ENCODE measurements at regions not wholly inside any gene's neighbourhood (a gene's known extent, or its start where the extent isn't known, plus 50 kb on each side); places are given as distances from the start of the nearest gene placed in this dataset.

DNA sequence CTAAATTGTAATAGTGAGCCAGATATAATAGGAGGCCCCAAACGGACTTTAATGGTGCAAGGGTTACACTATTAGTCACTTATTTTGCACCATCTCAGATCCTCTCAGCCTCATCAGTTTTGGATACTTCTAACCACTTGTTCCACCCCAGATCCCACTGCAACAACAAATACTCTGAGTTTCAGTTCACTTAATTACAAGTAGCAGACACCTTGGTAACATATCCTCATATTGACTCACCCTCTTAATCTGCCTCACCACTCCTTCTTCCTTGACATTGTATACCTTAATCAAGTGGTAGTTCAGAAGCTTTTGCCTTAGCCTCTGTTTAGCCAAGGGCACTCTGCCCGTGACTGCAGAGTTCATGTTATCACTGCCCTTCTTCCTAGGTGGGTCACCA, 256.1 kb upstream of the UBASH3B start:
- H3K4me3 ChIP-seq (ENCODE audit: low read depth, low read length): no peak overlapping the region
- DNase-seq (ENCODE audit: low read depth): no peak
- TF ChIP-seq CTCF (IDR thresholded peaks at IDR 0.05; ENCODE audit: low read depth, low read length): no peak
- TF ChIP-seq, protein P1, sequence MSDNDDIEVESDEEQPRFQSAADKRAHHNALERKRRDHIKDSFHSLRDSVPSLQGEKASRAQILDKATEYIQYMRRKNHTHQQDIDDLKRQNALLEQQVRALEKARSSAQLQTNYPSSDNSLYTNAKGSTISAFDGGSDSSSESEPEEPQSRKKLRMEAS (IDR thresholded peaks at IDR 0.05; ENCODE audit: low read depth, low read length): no peak
- no peak for TF ChIP-seq MYC (IDR thresholded peaks at IDR 0.05; ENCODE audit: low read depth, low read length)
- no peak for TF ChIP-seq POLR2A (IDR thresholded peaks at IDR 0.05; ENCODE audit: extremely low read depth, insufficient read length)

DNA sequence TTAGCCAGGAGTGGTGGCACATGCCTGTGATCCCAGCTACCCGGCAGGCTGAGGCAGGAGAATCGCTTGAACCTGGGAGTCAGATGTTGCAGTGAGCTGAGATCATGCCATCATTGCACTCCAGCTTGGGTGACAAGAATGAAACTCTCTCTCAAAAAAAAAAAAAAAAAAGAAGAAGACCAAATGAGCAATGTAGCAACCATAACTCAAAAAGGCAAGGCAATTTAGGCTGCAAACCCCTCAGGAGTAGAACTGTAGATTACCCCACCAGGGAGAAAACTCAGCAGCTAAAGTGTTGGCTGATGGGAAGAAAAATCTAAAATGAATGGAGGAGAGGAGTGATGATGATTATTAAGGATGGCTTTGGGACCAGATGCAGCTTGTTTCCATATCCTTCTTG, 256.7 kb upstream of the UBASH3B start:
- DNase-seq (ENCODE audit: low read depth): no peak
- H3K4me3 ChIP-seq (ENCODE audit: low read depth, low read length): no peak overlapping the region
- TF ChIP-seq CTCF (IDR thresholded peaks at IDR 0.05; ENCODE audit: low read depth, low read length) (no peak), MYC (IDR thresholded peaks at IDR 0.05; ENCODE audit: low read depth, low read length) (no peak), POLR2A (IDR thresholded peaks at IDR 0.05; ENCODE audit: extremely low read depth, insufficient read length) (no peak)
- TF ChIP-seq, protein P1 (IDR thresholded peaks at IDR 0.05; ENCODE audit: low read depth, low read length): no peak

DNA sequence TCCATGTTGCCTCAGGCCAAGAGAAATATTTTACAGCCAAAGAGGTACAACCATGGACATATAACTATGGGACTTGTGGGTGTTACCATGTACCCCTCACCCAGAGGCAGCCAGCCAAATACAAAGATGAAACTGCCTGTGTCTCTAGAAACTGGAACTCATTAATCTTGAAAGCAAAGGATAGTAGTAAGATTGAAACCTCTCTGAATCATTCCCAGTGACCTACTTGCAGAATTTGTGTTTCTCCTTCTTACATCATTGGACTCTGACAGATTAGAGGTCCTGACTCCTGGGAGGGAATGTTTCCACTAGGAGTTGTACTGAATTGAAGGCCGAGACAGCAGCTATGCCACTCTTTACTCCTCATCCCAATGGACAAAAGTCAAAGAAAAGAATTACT, 257.4 kb upstream of the UBASH3B start:
- no peak overlapping the region for H3K4me3 ChIP-seq (ENCODE audit: low read depth, low read length)
- no peak for DNase-seq (ENCODE audit: low read depth)
- TF ChIP-seq CTCF (IDR thresholded peaks at IDR 0.05; ENCODE audit: low read depth, low read length) (no peak), POLR2A (IDR thresholded peaks at IDR 0.05; ENCODE audit: extremely low read depth, insufficient read length) (no peak), MYC (IDR thresholded peaks at IDR 0.05; ENCODE audit: low read depth, low read length) (no peak)
- TF ChIP-seq, protein P1 (IDR thresholded peaks at IDR 0.05; ENCODE audit: low read depth, low read length): no peak

DNA sequence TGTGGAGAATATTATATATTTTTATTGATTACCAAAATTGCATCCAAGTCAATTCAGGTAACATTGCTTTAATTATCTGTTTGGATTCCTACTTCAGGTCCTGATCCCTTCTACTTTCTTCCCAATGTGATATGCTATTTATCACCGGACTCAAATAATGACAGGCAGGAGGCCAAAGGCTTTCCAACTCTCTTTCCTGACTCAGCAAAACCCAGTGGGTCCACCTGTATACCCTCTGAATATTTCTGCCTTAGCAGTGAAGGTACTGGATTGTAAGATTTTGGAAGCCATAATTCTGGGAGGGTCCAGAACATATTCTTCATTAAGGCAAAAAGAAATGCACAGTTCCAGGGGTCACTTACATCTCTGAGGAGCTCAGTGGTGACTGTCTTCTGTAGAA, 260.2 kb upstream of the UBASH3B start:
- no peak for DNase-seq (ENCODE audit: low read depth)
- H3K4me3 ChIP-seq (ENCODE audit: low read depth, low read length): no peak overlapping the region
- no peak for TF ChIP-seq POLR2A (IDR thresholded peaks at IDR 0.05; ENCODE audit: extremely low read depth, insufficient read length)
- TF ChIP-seq, protein P1 (IDR thresholded peaks at IDR 0.05; ENCODE audit: low read depth, low read length): no peak
- no peak for TF ChIP-seq MYC (IDR thresholded peaks at IDR 0.05; ENCODE audit: low read depth, low read length)
- TF ChIP-seq CTCF (IDR thresholded peaks at IDR 0.05; ENCODE audit: low read depth, low read length): no peak

- TF ChIP-seq POLR2A (IDR thresholded peaks at IDR 0.05; ENCODE audit: extremely low read depth, insufficient read length): no peak
- TF ChIP-seq, protein P1 (IDR thresholded peaks at IDR 0.05; ENCODE audit: low read depth, low read length): no peak
- TF ChIP-seq CTCF (IDR thresholded peaks at IDR 0.05; ENCODE audit: low read depth, low read length): no peak
- TF ChIP-seq MYC (IDR thresholded peaks at IDR 0.05; ENCODE audit: low read depth, low read length): no peak
- H3K4me3 ChIP-seq (ENCODE audit: low read depth, low read length): no peak overlapping the region
- DNase-seq (ENCODE audit: low read depth): no peak
These were observed 261.2 kb upstream of the UBASH3B start for GRCh38 chr11:122394313-122394712.
